ENCODE measurements at regions not wholly inside any gene's neighbourhood (a gene's known extent, or its start where the extent isn't known, plus 50 kb on each side); places are given as distances from the start of the nearest gene placed in this dataset.

DNA sequence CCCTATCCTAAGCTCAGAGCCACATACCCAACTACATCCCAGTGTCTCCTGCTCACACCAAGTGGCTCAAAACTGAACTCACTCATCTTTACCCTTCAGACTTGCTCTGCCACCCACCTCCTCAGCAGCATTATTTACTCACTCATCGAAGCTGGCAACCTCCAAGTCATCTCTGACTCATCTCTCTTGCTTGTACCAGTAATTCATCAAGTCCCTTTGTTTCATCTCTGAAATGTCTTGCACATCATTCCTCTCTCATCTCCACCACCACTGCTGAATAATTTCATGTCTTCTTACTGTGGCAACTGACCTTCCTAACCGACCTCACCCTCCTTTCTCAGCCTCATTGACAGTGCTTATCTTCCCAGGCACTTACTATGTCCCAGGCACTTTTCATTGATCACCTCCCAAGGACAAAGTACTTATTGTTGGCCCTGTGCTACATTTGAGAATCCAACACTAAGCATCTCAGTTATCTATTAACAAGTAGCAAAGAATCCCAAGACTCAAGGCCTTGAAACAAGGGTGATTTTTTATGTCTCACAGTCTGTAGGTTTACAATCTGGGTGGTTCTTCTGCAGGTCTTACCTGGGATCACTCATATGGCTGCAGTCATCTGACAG is 82.0 kb downstream of the MRPL46 start (continued):
- TF ChIP-seq, protein P1, sequence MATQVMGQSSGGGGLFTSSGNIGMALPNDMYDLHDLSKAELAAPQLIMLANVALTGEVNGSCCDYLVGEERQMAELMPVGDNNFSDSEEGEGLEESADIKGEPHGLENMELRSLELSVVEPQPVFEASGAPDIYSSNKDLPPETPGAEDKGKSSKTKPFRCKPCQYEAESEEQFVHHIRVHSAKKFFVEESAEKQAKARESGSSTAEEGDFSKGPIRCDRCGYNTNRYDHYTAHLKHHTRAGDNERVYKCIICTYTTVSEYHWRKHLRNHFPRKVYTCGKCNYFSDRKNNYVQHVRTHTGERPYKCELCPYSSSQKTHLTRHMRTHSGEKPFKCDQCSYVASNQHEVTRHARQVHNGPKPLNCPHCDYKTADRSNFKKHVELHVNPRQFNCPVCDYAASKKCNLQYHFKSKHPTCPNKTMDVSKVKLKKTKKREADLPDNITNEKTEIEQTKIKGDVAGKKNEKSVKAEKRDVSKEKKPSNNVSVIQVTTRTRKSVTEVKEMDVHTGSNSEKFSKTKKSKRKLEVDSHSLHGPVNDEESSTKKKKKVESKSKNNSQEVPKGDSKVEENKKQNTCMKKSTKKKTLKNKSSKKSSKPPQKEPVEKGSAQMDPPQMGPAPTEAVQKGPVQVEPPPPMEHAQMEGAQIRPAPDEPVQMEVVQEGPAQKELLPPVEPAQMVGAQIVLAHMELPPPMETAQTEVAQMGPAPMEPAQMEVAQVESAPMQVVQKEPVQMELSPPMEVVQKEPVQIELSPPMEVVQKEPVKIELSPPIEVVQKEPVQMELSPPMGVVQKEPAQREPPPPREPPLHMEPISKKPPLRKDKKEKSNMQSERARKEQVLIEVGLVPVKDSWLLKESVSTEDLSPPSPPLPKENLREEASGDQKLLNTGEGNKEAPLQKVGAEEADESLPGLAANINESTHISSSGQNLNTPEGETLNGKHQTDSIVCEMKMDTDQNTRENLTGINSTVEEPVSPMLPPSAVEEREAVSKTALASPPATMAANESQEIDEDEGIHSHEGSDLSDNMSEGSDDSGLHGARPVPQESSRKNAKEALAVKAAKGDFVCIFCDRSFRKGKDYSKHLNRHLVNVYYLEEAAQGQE (IDR thresholded peaks at IDR 0.05; ENCODE audit: unreplicated experiment): no peak
- TF ChIP-seq ZNF331 (CRISPR knock-in tag; IDR thresholded peaks at IDR 0.05; ENCODE audit: low read depth): no peak
- TF ChIP-seq JUNB (IDR thresholded peaks at IDR 0.05; ENCODE audit: unreplicated experiment): no peak
- TF ChIP-seq CREB1 (CRISPR knock-in tag; IDR thresholded peaks at IDR 0.05; ENCODE audit: low read depth): no peak
- TF ChIP-seq, protein P2, sequence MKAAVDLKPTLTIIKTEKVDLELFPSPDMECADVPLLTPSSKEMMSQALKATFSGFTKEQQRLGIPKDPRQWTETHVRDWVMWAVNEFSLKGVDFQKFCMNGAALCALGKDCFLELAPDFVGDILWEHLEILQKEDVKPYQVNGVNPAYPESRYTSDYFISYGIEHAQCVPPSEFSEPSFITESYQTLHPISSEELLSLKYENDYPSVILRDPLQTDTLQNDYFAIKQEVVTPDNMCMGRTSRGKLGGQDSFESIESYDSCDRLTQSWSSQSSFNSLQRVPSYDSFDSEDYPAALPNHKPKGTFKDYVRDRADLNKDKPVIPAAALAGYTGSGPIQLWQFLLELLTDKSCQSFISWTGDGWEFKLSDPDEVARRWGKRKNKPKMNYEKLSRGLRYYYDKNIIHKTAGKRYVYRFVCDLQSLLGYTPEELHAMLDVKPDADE (IDR thresholded peaks at IDR 0.05): no peak
- no peak for TF ChIP-seq POLR2AphosphoS5 (IDR thresholded peaks at IDR 0.05; ENCODE audit: low read depth)
- TF ChIP-seq, protein P3, sequence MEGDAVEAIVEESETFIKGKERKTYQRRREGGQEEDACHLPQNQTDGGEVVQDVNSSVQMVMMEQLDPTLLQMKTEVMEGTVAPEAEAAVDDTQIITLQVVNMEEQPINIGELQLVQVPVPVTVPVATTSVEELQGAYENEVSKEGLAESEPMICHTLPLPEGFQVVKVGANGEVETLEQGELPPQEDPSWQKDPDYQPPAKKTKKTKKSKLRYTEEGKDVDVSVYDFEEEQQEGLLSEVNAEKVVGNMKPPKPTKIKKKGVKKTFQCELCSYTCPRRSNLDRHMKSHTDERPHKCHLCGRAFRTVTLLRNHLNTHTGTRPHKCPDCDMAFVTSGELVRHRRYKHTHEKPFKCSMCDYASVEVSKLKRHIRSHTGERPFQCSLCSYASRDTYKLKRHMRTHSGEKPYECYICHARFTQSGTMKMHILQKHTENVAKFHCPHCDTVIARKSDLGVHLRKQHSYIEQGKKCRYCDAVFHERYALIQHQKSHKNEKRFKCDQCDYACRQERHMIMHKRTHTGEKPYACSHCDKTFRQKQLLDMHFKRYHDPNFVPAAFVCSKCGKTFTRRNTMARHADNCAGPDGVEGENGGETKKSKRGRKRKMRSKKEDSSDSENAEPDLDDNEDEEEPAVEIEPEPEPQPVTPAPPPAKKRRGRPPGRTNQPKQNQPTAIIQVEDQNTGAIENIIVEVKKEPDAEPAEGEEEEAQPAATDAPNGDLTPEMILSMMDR (conservative IDR thresholded peaks at IDR 0.05; ENCODE audit: low read depth in 2 of 2): no peak
- TF ChIP-seq EZH2phosphoT487 (IDR thresholded peaks at IDR 0.05; ENCODE audit: unreplicated experiment): no peak
- no peak for TF ChIP-seq NANOG (IDR thresholded peaks at IDR 0.05; ENCODE audit: borderline replicate concordance)

DNA sequence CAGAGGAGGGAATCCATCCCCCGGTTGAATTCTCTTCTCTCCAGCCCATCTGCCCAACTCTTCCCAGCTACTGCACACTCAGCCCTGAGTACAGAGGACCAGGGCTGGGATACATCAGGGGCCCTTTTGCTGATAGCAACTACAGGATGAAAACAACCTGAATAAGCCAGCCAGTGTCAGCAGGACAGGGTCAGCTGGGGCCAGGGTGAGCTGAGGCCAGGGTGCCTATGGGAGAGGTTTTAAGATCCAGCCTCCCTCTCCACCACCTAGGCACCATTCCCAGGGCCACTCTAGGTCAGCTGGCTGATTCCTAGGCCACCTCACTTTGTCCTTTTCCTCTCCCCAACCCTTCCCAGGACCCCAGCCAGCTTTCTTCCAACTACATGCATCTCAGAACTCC is 83.8 kb downstream of the MRPL46 start:
- Histone ChIP-seq H3F3A (replicated peaks; ENCODE audit: low read depth) (no peaks in the 10 kb centered on the region), H3K36me3 (ENCODE audit: insufficient read depth) (no peaks in the 10 kb centered on the region), H4K20me1 (replicated peaks; ENCODE audit: insufficient read depth) (no peaks in the 10 kb centered on the region), H3K4me1 (ENCODE audit: insufficient read depth) (no peaks in the 10 kb centered on the region), H3K4me2 (no peak overlapping the region), H3K79me2 (replicated peaks; ENCODE audit: insufficient read depth) (no peaks in the 10 kb centered on the region), H3K27ac (ENCODE audit: low read depth) (no peak overlapping the region), H3K27me3 (ENCODE audit: insufficient read depth) (no peaks in the 10 kb centered on the region), H3K9me2 (ENCODE audit: insufficient read depth) (0 out of 2 replicates have a peak, but pooled peaks cover 2% of the 10 kb centered on the region), H2AFZ (no peak overlapping the region), H3K4me3 (no peak overlapping the region)
- no peak for ATAC-seq
- H3K9me3 Mint-ChIP-seq: no peaks in the 10 kb centered on the region
- H3K4me1 Mint-ChIP-seq: peaks cover 2% of the 10 kb centered on the region
- no peaks in the 10 kb centered on the region for H3K36me3 Mint-ChIP-seq (ENCODE audit: low read depth)
- H3K4me3 Mint-ChIP-seq: no peak overlapping the region
- H3K27ac Mint-ChIP-seq: no peak overlapping the region
- no peak for DNase-seq (ENCODE audit: low spot score)
- H3K27me3 Mint-ChIP-seq (ENCODE audit: insufficient read depth, low read depth, poor library complexity): peaks cover 1% of the 10 kb centered on the region
- TF ChIP-seq ZNF331 (CRISPR knock-in tag; IDR thresholded peaks at IDR 0.05; ENCODE audit: low read depth) (no peak), ZNF114 (CRISPR knock-in tag; IDR thresholded peaks at IDR 0.05) (no peak), STAT1 (IDR thresholded peaks at IDR 0.05; ENCODE audit: unreplicated experiment) (no peak), POLR2AphosphoS5 (IDR thresholded peaks at IDR 0.05; ENCODE audit: low read depth) (no peak), EZH2phosphoT487 (IDR thresholded peaks at IDR 0.05; ENCODE audit: unreplicated experiment) (no peak), NANOG (IDR thresholded peaks at IDR 0.05; ENCODE audit: borderline replicate concordance) (no peak), CREB1 (CRISPR knock-in tag; IDR thresholded peaks at IDR 0.05; ENCODE audit: low read depth) (no peak)
- TF ChIP-seq, protein P4, sequence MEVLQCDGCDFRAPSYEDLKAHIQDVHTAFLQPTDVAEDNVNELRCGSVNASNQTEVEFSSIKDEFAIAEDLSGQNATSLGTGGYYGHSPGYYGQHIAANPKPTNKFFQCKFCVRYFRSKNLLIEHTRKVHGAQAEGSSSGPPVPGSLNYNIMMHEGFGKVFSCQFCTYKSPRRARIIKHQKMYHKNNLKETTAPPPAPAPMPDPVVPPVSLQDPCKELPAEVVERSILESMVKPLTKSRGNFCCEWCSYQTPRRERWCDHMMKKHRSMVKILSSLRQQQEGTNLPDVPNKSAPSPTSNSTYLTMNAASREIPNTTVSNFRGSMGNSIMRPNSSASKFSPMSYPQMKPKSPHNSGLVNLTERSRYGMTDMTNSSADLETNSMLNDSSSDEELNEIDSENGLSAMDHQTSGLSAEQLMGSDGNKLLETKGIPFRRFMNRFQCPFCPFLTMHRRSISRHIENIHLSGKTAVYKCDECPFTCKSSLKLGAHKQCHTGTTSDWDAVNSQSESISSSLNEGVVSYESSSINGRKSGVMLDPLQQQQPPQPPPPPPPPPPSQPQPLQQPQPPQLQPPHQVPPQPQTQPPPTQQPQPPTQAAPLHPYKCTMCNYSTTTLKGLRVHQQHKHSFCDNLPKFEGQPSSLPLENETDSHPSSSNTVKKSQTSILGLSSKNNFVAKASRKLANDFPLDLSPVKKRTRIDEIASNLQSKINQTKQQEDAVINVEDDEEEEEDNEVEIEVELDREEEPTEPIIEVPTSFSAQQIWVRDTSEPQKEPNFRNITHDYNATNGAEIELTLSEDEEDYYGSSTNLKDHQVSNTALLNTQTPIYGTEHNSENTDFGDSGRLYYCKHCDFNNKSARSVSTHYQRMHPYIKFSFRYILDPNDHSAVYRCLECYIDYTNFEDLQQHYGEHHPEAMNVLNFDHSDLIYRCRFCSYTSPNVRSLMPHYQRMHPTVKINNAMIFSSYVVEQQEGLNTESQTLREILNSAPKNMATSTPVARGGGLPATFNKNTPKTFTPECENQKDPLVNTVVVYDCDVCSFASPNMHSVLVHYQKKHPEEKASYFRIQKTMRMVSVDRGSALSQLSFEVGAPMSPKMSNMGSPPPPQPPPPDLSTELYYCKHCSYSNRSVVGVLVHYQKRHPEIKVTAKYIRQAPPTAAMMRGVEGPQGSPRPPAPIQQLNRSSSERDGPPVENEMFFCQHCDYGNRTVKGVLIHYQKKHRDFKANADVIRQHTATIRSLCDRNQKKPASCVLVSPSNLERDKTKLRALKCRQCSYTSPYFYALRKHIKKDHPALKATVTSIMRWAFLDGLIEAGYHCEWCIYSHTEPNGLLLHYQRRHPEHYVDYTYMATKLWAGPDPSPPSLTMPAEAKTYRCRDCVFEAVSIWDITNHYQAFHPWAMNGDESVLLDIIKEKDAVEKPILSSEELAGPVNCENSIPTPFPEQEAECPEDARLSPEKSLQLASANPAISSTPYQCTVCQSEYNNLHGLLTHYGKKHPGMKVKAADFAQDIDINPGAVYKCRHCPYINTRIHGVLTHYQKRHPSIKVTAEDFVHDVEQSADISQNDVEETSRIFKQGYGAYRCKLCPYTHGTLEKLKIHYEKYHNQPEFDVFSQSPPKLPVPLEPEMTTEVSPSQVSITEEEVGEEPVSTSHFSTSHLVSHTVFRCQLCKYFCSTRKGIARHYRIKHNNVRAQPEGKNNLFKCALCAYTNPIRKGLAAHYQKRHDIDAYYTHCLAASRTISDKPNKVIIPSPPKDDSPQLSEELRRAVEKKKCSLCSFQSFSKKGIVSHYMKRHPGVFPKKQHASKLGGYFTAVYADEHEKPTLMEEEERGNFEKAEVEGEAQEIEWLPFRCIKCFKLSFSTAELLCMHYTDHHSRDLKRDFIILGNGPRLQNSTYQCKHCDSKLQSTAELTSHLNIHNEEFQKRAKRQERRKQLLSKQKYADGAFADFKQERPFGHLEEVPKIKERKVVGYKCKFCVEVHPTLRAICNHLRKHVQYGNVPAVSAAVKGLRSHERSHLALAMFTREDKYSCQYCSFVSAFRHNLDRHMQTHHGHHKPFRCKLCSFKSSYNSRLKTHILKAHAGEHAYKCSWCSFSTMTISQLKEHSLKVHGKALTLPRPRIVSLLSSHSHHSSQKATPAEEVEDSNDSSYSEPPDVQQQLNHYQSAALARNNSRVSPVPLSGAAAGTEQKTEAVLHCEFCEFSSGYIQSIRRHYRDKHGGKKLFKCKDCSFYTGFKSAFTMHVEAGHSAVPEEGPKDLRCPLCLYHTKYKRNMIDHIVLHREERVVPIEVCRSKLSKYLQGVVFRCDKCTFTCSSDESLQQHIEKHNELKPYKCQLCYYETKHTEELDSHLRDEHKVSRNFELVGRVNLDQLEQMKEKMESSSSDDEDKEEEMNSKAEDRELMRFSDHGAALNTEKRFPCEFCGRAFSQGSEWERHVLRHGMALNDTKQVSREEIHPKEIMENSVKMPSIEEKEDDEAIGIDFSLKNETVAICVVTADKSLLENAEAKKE (CRISPR knock-in tag; IDR thresholded peaks at IDR 0.05): no peak
